GM18519 (cell line): ENCODE measurements at regions not wholly inside any gene's neighbourhood (a gene's known extent, or its start where the extent isn't known, plus 50 kb on each side); places are given as distances from the start of the nearest gene placed in this dataset.
"Not testable (repeated sequence)": the region's sequence is repeated elsewhere in the genome, so short reads cannot be mapped to it uniquely, and the experiment has no call there.

Experiments
- ATAC-seq: cut with Tn5 transposase; IDR thresholded peaks from one replicate; pipeline ENCODE4 v1.9.1; 2021; ENCODE audit warnings: mild to moderate bottlenecking, moderate library complexity; ENCODE audit not compliant: unreplicated experiment, low FRiP score

GRCh38 chr12:17137396-17137795, 531.4 kb upstream of the LMO3 start:
- ATAC-seq, result no peak

GRCh38 chr12:17134315-17134714, 528.4 kb upstream of the LMO3 start:
- ATAC-seq, result no peak

- ATAC-seq, result no peak
These were observed 526.4 kb upstream of the LMO3 start for GRCh38 chr12:17132336-17132735.

GRCh38 chr12:17116538-17116937, 510.6 kb upstream of the LMO3 start:
- not testable (repeated sequence) for ATAC-seq

- no peak for ATAC-seq
These were observed 504.4 kb upstream of the LMO3 start for GRCh38 chr12:17110316-17110715.

- ATAC-seq, result no peak
These were observed 503.0 kb upstream of the LMO3 start for GRCh38 chr12:17108877-17109541.

- no peak for ATAC-seq
These were observed 498.8 kb upstream of the LMO3 start for GRCh38 chr12:17104801-17105200.

- no peak for ATAC-seq
These were observed 491.7 kb upstream of the LMO3 start for GRCh38 chr12:17097674-17098073.

GRCh38 chr12:17084831-17085230, 478.9 kb upstream of the LMO3 start:
- no peak for ATAC-seq

- ATAC-seq, result no peak
These were observed 473.4 kb upstream of the LMO3 start for GRCh38 chr12:17079251-17079909.

GRCh38 chr12:17077594-17077993, 471.6 kb upstream of the LMO3 start:
- no peak for ATAC-seq

GRCh38 chr12:17076811-17077210, 470.8 kb upstream of the LMO3 start:
- no peak for ATAC-seq

- ATAC-seq, result no peak
These were observed 470.2 kb upstream of the LMO3 start for GRCh38 chr12:17076028-17076744.

GRCh38 chr12:17064834-17065233, 458.9 kb upstream of the LMO3 start:
- ATAC-seq, result no peak

- ATAC-seq, result no peak
These were observed 456.5 kb upstream of the LMO3 start for GRCh38 chr12:17062267-17063036.

GRCh38 chr12:17060260-17060659, 454.3 kb upstream of the LMO3 start:
- no peak for ATAC-seq

- no peak for ATAC-seq
These were observed 450.6 kb upstream of the LMO3 start for GRCh38 chr12:17056546-17056945.

- no peak for ATAC-seq
These were observed 433.0 kb upstream of the LMO3 start for GRCh38 chr12:17038923-17039322.

GRCh38 chr12:17035372-17035771, 429.4 kb upstream of the LMO3 start:
- no peak for ATAC-seq

- ATAC-seq, result no peak
These were observed 424.4 kb upstream of the LMO3 start for GRCh38 chr12:17030338-17030737.

GRCh38 chr12:17028348-17028747, 422.4 kb upstream of the LMO3 start:
- ATAC-seq, result no peak
